Endothelial cell of hepatic sinusoid (primary cell): ENCODE measurements at regions not wholly inside any gene's neighbourhood (a gene's known extent, or its start where the extent isn't known, plus 50 kb on each side); places are given as distances from the start of the nearest gene placed in this dataset.
"Not testable (repeated sequence)": the region's sequence is repeated elsewhere in the genome, so short reads cannot be mapped to it uniquely, and the experiment has no call there.

Source experiments
- in situ Hi-C: cut with HindIII; loops from 2 replicates; pipeline ENCODE4 v1.10.0; 2017; ENCODE audit warnings: low sequenced_read_pairs

DNA sequence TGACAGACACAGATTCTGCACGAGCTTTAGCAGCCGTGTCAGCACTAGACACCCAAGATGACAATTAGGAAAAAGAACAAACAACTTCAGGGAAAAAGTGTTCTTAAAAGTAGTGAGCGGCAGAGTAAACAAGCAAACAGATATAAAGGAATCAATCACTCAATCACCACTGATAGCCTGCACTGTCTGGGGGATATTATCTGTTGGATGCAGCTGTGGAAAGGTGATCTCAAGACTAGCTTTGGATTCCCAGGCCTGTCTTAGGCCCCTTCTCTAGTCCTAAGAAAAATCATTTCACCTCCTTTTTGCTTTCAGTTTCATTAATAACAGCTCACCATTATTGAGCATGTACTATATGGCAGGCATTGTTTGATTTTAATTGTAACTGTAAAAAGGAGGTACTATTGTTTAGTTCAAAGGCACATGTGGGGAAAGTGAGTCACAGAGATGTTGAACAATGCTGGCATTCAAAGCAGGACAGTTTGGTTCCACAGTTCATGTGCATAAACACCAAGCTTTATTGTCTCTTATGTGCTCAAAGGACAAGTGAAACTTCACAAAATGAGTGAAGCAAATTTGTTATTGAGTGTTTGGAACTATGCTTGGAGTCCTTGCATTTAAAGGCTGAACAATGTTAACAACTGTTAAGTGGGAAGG lies 147.3 kb upstream of the TCF4 start:
- in situ Hi-C loops, result no loop called here

DNA sequence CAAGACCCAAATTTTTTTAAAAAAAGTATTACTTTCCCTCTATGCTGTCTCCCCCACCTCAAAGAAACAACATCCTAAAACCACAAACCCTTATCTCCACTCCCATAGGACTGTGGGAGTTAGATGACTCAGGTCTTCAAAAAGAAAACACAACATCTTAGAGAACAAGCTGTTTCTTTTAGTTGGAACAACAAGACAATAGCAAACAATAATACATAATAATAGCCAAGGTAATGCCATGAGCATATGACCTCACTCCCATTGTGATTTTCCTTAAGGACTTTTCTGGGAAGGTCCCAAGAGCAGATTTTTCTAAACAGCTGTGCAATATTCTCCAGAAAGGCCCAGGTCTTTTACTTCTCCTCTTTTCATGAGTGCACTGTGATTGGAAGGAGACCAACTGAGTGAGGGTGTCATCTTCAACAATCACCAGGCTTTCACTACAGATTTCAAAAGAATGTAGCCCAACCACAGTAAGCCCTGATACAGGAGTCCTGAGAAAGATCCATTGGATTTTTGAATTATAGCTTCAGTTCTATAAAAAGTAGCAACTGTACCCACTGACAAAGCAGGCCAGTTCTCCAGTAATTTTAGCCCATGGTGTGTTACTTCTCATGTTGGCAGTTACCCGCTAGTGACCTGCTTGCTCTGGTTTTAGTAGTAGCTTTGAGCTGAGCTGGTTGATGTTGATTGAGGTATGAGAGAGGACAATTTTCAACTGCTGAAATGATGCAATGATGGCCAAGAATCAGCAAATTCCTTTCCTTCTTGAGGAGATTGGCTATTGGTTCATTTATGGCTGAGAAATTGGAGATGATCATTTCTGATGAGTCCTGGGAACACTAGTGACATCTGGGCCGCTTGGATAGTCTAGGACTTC lies 144.5 kb upstream of the TCF4 start:
- in situ Hi-C loops, result no loop called here

DNA sequence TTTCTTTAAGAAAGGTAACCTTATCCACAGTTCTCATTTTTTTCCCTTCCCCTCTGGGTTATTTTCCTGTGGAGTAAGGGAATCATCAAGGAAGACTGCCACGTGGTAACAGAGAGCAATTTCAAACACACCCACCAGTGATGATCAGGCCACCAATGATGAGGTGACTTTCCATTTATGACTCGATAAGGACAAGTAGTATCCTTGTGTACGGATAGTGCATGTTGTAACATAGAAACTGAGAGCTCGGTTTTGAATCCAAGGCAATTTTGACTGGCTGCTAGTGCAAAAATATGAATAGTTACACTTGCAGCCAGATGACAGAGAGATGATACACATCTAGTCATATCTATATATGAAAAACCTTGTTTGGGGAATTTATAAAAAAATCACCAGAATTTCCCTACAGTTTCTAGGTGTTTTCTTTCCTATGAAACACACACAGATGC lies 143.6 kb upstream of the TCF4 start:
- in situ Hi-C loops, result no loop called here

DNA sequence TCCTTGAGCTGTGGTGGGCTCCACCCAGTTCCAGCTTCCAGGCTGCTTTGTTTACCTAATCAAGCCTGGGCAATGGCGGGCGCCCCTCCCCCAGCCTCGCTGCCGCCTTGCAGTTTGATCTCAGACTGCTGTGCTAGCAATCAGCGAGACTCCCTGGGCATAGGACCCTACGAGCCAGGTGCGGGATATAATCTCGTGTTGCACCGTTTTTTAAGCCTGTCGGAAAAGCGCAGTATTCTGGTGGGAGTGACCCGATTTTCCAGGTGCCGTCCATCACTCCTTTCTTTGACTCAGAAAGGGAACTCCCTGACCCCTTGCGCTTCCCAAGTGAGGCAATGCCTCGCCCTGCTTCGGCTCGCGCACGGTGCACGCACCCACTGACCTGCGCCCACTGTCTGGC lies 133.0 kb upstream of the TCF4 start:
- in situ Hi-C loops, result not testable (repeated sequence)

DNA sequence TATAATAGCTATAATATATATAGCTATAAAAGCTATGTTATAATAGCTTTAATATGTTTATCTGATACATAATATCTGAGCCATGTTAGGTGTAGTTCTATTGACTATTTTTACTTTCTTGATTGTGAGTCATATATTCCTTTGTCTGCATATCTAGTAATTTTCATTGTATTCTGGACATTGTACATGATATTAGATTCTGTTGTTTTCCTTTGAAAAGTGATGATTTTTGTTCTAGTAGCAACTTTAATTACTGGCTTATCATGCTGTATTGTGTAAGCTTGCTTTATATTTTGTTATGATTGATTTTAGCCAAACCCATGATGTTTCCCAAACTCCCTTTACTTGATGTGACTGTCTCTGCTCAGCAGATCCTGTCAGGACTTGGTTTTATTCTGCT lies 125.7 kb upstream of the TCF4 start:
- in situ Hi-C loops, result no loop called here

DNA sequence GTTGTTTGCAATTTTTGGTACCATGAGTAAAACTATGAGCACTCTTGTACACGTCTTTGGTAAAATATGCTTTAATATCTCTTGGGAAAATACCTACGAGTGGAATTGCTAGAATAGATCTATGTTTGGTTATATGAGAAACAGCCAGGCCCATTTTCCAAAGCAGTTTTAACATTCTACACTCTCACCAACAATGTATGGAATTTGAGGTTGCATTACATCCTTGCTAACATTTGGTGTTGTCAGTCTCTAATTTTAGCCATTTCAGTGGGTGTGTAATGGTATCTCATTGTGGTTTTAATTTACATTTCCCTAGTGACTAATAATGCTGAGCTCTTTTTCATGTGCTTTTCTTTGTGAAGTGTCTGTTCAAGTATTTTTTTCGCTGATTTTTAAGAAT lies 118.9 kb upstream of the TCF4 start:
- in situ Hi-C loops, result no loop called here

DNA sequence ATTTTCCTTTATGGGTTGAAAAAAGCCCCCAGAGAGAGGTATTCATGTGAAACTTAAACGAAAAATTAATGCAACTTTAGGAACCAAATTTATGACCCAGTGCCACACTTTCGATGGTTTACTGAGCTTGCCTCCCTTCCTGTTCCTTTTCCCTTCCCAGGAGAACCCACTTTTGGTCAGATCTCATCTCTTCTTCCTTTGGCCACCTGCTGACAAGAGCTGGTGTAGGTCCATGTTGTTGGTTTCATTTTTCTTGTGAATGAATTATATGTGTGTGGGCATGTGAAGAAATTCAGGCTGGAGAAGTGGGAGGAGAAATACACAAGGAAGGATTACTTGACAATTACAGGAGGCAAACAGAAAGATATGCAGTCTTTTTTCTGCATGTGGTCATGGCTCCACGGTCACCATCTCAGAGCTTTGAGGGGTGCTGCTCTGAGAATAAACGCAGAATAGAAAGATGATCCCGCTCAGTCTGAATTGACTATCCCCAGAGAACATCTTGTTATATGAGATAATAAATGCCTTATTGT lies 111.3 kb upstream of the TCF4 start:
- in situ Hi-C loops, result no loop called here

DNA sequence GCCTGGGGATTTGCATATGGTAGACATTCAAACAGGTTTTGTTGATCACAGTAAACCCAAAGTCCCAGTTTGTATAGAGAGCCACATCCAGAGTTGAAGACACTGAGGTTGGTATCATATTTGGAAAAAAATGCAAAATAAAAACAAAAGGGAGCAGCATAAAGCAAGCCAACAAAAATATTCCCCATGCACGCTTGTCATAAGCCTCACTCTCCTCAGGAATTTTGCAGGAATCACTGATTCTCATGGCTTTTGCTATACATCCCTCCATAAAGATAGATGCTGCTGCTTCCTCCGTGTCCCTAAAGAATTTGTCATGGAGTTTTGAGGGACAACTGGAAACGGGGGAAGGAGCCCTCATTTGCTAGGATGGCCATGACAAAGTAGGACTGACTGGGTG lies 108.8 kb upstream of the TCF4 start:
- in situ Hi-C loops, result no loop called here

DNA sequence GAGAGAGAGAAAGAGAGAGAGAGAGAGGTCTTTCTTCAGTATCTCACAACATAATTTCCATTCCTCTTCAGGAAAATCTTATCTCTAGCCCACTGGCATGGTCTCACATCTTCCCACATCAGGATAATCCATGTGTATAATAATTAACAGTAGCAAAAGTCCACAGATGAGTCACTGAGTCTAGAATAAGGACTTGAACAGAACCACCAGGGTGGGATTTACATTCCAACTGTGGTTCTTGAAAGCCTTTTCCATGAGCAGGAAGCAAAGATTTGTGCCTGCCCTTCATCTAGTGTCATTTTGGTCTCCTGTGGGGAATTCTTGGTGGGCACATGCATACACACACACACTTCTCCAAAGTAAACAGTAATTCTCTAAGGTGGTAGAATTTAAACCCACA lies 107.1 kb upstream of the TCF4 start:
- in situ Hi-C loops, result no loop called here

DNA sequence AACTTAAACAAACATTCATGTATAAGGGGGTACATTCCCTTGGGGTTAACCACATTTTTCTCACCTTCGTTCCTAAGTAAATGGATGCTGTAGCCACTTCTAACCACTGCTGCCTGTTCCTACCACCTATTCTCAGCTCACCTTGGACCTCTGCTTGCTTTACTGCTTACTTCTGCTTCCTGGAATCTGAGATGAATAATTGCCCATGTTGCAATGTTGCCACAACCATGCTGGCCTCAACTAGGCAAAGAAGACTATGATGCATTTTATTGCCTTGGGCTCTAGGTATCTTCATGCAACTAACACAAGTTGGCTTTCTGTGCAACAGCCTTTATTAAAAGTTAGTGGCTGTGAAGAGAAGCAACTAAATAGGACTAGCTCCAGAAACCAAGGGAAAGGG lies 106.3 kb upstream of the TCF4 start:
- in situ Hi-C loops, result no loop called here

DNA sequence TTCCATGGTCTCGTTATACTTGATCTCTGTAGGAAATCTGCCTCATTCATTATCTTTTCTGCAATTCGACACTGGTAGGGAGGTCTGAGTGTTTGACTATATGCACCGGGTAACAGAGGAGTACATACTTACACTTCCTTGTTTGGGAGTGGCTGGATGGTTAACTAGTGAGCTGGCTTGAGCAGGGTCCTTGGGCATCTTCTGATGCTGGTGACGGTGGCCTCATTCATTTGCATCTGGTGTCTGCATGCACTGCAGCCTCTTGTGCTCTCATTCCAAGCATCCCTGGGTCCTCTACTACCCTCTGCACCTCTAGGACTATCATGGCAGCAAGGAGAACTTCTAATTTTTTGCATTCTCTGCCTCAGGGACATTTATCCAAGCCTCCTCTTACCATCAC lies 100.0 kb upstream of the TCF4 start:
- in situ Hi-C loops, result loop anchor here (5.0 kb wide), 1 partner anchor 76 kb away; no protein-coding TSS in a partner anchor

DNA sequence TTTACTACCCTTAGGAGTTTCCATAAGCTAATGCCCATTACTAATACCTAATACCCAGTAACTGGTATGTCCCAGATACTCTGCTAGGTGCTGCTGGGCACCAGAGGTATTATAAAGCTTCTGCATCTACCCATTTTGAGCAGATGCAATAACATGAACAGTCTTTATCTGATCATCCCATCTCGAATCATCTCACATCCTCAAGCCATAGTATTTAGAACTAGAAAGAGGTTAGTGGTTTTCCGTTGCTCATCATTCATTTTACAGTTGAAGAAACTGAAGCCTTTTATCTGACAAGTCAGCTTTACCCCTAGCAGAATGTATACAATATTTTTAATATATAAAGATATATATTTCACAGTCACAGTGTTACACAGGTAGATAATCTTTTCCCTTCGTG lies 99.1 kb upstream of the TCF4 start:
- in situ Hi-C loops, result loop anchor here (5.0 kb wide), 1 partner anchor 75 kb away; no protein-coding TSS in a partner anchor

DNA sequence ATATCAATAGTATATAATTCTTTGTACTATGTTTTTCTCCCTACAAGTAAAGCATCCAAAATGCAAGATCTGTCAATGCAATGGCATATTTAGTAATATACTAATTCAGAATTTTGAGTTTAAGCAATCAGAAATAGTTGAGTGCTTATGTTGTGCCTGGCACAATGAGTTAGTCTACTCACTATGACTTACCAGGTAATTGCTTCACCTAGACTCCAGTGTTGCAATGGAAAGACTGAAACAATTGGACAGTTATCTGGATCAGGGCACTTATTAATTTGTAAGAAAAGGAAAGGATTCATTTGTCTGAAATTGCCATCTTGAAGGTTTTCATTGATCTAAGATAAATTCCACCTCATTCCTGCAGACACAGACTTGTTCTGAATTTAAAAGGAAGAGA lies 97.6 kb upstream of the TCF4 start:
- in situ Hi-C loops, result loop anchor here (5.0 kb wide), 1 partner anchor 73 kb away; no protein-coding TSS in a partner anchor

DNA sequence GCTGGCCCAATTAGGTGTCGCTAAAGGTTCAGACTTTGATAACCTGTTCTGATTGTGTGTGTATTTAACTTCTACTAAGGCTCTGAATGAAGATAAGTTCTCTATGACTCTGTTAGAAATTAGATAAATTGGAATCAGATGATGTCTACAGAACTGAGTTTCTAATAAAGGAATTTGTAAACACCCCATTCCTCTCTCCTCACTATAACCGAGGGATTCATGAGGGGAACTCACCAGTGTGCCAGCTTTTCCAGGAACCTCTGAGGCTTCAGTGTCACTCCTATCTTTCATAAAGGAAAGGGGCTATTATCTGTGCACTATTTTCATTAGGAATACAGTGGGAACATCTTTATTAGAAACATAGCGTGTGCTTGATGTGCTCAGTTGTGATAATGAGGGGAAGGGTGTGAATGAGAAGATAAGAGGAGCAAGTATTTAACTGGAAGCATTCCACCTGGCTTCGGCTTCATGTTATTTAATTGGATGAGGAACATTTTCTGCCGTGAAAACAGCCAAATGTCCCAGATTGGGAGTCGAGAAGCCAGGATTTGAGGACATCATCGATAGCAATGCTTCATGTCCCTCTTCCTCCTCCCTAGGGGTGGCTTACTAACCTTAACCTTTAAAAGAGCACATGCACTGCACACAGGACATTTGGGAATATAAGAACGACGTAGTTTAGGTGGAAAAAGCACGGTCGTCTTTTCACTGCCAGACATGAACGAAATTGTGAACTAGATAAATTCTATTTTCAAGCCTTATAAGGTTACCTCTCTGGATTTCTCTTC lies 84.8 kb upstream of the TCF4 start:
- in situ Hi-C loops, result no loop called here

DNA sequence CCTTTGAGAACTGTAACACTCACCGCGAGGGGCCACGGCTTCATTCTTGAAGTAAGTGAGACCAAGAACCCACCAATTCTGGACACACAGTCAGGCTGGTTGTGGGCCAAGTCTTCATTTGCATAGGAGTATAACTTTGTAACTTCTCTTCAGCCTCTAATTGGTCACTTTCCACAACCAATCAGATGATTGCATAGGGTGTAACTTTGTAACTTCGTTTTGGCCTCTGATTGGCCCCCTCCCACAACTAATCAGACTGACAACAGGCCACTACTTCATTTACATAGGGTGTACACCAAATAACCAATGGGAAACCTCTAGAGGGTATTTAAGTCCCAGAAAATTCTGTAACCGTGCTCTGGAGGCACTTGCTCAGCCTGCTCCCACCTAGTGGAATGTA lies 77.5 kb upstream of the TCF4 start:
- in situ Hi-C loops, result no loop called here

DNA sequence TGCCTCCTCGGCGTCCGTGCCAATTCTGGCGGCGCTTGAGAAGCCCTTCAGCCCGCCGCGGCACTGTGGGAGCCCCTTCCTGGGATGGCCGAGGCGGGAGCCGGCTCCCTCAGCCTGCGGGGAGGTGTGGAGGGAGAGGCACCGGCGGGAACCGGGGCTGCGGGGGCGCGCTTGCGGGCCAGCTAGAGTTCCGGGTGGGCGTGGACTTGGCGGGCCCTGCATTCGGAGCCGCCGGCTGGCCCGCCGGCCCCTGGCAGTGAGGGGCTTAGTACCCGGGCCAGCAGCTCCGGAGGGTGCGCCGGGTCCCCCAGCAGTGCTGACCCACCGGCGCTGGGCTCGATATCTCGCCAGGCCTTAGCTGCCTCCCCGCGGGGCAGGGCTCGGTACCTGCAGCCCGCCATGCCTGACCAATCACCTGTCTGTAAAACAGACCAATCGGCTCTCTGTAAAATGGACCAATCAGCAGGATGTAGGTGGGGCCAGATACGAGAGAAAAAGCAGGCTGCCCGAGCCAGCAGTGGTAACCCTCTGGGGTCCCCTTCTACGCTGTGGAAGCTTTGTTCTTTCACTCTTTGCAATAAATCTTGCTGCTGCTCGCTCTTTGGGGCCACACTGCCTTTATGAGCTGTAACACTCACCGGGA lies 76.9 kb upstream of the TCF4 start:
- in situ Hi-C loops, result not testable (repeated sequence)

DNA sequence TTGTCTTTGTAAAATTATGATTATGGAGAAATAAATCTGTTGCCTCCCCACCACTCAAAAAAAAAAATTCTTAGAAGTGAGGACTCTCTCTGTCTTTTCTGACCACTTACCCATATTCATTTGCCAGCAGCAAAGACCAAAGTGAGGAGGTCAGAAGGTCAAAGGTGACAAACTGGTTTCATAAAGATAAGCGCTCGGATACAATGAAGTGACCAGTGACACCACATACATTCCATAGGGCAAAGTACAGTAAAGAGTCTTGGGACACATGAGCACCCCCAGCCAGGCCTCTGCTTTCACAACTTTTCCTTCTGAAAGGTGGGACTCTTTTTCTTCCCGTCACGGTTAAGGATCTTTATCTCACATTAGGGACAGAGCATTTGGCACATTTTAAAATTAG lies 75.9 kb upstream of the TCF4 start:
- in situ Hi-C loops, result no loop called here

DNA sequence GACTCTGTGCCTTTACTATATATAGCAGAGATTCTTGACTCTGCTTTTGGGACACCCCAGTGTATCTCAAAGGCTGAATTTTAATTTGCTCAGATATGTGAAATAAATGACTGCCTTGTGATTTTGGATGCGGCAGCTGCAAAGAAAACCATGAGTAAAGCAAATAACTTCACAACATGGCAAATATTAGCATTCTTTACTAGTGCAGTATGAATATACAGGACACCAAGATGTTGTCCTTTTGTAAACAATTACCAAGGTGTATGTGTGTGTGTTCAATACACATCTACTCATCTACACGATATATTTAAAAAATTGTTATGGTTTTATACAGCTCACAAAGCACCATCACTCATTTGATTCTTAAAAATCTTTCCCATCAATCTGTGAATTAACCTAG lies 70.6 kb upstream of the TCF4 start:
- in situ Hi-C loops, result no loop called here

DNA sequence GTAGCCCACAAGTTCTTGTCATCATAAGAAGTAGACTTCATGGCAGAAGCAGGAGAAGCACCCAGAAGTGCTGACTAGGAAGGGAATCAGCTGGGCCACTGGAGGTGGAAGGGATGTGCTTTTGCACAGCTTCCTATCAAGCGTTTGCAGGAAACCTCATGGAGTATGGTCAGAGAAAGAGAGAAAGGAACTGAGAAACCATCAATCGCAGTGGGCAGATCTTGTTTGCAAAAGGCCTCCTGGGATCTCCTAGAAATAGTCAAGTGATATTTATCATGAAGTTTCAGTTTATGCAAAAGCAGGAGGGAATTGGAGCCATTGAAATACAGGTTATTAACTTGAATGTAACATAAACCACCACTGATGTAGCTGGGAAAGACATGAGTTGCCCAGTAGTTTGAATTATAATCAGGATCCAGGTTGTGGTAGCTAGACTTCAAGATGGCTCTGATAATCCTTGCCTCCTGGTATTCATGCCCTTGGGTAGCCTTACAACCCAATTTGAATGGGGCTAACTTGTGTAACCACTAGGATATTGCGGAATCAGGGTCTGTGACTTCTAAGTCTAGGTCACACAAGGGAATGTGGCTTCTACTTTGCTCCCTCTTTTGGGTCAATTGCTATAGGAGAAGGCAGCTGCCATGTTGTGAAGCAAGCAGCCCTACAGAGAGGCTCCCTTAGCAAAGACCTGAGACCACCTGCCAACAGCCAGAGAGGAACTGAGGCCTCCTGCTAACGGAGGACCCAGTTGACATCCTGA lies 69.8 kb upstream of the TCF4 start:
- in situ Hi-C loops, result no loop called here

DNA sequence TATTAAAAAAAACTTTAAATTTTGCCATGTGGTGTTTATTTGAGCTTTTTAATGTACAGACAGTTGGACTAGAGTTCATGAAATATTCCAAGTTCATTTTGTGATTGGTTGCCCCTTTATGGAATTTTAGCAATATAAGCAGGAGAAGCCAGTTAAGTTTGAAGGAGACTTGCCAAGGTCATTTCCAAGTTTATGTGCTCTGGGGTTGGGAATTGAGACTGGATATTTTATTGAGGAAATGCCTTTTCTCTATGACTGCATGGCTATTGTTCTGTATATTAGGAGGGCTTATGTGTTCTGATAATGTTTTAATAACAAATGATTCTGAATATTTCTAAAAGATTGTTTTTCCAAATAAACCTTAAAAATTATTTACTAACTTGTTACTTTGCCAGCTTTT lies 67.0 kb upstream of the TCF4 start:
- in situ Hi-C loops, result no loop called here
